HG03521 (cell line): ENCODE measurements at regions not wholly inside any gene's neighbourhood (a gene's known extent, or its start where the extent isn't known, plus 50 kb on each side); places are given as distances from the start of the nearest gene placed in this dataset.

Source experiments
- ATAC-seq: cut with Tn5 transposase; IDR thresholded peaks from one replicate; pipeline ENCODE4 v1.9.1; 2021; ENCODE audit warnings: mild to moderate bottlenecking, moderate library complexity; ENCODE audit not compliant: unreplicated experiment

DNA sequence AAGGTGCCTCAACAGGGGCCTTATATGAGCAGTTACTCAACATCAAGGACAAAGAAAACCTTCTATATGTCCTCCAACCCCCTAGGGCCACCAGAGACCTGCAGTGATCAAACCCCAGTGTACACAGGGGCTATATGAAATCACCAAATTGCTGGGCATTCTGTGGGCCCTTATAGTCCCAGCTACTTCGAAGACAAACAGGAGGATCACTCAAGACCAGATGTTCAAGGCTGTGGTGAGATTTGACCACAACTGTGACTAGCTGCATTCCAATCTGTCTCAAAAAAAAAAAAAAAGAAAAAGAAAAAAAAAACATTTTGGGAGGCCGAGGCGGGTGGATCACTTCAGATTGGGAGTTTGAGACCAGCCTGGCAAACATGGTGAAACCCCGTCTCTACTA, 51.0 kb upstream of the PRB2 start:
- no peak for ATAC-seq

DNA sequence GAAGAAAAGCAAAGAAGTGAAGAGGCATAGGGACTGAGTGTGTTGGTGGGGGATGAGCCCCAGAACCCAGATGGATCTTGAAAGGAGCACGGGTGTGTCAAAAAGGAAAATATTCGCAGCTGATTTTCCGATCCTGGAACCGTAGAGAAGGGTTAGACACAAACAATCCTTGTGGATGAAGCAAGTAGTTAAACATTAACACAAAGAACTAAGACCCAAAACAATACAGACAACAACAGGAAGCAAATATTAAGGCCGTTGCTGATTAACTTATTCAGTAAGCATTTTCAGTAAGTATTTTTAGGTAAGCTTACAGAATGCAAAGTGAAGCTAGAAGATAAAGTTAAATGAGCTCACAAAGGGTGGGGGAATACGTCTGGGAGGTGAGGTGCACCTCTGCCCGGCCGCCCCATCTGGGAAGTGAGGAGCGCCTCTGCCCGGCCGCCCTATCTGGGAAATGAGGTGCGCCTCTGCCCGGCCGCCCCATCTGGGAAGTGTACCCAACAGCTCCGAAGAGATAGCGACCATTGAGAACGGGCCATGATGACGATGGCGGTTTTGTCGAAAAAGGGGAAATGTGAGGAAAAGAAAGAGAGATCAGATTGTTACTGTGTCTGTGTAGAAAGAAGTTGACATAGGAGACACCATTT, 62.8 kb upstream of the PRB2 start:
- no peak for ATAC-seq

DNA sequence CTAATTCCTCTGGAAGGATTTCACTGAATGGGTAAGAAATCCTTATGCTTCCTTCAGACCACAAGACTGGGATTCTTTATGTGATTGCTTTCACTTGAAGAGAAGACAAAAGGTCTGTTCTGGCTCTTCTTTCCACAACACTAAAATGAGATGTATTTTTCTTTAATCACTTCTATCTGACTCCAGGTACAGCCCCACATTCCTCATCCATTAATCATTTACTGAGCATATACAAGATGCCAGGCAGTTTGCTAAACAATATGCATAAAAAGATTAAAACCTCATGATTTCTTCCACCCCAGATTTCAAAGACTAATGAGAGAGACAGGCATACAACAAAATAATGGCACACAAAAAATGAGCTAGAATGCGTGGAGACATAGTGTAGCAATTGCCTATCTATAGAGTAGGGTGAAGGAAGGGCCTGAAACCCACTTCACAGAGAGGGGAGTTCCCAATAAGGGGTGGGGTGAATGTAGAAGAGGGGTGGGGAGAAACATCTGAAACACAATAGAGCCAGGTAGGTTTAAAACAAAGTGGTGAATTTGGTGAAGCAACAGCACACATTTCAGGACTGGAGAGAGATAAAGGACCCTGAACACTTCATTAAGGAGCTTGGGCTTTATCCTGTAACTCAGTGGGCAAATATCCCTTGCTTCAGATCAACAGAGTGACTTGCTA, 65.1 kb upstream of the PRB2 start:
- ATAC-seq, result no peak

DNA sequence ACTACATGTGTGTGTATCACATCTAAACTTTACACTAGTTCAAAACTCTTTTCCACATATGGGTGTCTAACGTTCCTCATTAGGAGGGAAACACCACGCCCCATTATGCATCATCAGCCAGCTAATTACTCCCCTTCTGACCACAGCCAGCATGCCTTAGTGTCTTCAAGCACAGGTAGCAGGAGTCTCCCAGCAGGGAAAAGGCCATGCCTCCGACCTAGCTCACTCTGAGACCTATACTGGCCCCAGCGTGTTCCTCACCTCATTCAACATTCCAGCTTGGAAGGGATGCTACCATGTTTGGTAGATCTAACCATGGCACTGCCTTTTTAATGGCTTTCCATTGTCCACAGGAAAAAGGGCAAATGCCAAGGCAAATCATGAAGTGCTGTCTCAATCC, 66.1 kb upstream of the PRB2 start:
- no peak for ATAC-seq

DNA sequence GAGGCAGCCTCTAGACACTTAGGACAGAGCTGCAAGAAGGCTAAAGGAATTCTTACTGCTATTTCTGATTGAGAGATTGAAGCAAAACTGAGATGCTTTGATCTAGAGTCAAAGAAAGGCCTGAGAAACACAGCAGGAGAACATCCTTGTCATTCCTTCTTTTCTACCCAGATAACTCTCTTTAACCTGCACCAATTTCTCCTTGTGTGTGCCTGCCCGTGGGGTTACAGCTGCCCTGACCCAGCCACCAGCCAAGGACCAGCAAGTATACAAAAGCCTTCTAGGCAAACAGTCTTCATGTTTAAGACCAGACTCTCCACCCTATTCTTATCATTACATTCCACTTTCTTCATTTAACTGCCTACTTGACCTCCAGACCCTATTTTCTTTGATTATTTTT, 81.7 kb upstream of the PRB2 start:
- ATAC-seq, result no peak

DNA sequence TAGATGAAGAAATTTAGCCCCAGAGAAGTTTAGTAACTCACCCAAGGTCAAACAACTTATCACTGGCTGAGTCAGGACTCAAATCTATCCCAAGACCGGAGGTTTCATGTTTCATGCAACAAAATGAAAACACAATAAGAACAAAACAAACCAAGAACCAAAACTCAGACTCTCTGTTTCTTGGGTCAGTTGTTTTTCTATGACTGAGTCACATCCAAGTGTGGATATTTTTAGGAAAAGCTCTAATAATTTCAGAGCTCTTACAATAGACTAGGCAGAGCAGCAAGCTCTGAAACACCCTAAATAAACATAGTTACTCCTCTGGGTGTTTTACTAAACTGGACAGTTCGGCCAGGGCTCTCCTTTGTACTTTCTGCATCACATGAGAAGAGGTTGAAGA, 87.6 kb upstream of the PRB2 start:
- ATAC-seq, result no peak

DNA sequence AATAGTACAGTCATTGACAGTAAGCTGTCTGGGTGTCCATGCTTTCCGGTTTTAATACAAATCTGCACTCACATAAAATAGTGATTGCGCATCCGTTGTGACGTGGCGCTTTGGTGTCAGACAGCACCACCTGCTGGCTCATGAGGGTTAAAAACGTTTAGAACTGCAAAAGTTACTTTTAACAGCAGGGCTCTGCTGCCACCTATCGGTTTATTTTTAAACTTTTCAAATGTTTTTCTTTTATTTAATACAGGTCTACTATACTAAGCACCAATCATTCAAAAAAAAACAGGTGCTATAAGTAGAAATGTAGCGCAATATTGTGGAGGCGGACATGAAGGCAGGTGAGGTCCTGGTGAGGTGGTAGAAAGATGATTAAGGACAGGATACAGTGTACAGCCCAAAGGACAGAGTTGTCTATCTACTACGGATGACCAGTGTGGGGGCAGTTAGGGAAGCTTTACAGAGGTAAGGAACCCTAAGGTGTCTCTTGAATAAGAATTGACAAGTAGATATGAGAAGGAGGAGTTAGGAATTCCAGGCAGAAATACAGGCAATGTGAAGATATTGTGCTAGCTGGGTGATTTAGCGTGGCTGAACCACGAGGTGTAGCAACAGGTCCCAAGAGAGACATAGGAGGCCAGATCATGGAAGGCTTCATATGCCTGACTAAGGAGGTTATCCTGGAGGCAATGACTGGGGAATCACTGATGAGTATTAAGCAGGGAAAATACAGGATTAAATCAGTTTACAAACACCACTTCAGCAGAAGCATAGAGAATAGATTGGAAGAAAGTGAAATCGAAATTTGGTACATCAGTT, 91.5 kb upstream of the PRB2 start:
- peak; percentile 61 for ATAC-seq

DNA sequence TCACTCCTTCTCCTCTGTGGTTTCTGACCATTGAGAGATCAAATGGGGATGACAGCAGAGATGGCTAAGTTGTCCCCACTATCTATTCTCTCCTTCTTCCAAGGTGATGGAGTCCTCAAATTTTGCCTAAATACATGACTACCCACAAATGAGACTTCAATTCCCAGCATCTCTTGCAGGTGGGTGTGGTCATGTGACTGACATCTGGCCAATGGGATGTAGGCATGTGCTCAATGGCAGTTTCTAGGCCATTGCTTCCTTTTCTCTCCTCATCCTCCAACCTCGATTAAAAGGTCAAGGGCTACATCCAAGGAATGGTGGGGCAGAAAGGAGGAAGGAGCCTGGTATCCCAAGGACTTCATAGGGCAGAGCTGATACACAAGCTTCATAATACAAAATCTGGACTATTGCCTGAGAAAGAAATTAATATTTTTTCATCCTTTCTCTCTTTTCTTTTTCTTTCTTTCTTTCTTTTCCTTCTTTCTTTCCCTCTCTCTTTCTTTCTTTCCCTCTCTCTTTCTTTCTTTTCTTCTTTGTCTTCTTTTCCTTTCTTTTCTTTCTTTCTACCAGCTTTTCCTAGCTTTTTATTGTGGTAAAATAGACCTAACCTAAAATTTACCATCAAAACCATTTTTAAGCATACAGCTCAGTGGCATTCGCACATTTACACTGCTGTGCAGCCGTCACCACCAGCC, 100.9 kb upstream of the PRB2 start:
- no peak for ATAC-seq

DNA sequence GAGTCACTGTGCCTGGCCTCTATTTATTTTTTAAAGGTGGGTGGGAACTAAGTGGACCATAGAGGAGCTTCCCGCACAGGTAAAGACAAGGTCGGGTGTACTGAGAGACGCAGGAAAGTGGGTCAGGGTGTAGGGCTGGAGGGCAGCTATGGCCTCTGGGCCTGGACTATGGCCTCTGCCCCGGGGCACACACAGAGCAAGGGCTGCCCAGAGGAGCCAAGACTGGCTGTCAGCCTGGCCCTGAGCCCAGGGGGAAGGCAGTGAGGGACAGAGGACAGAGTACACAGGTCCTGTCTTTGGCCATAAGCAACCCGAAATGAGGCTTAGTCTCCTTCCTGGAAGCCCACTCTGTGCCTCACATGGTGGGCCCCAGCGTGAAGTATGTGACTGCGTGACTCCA, 102.1 kb upstream of the PRB2 start:
- no peak for ATAC-seq

DNA sequence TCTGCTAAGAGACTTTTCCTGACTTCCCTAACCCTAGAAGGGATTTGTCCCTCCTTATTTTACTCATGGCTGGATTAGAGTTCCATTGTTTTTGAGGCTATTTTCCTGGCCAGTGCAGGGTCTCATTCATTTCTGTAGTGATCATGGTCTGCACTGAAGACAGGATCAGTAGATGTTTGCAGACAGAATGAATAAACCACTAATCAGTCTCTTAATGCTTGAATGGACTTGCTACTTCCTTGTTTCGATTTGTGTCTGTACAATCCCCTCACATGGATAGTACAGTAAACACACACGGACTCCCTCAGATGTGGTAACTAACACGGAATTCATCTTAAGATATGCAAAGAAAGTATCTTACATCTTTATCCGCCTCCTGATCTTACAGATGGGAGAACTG, 102.6 kb upstream of the PRB2 start:
- peak; percentile 34 for ATAC-seq

DNA sequence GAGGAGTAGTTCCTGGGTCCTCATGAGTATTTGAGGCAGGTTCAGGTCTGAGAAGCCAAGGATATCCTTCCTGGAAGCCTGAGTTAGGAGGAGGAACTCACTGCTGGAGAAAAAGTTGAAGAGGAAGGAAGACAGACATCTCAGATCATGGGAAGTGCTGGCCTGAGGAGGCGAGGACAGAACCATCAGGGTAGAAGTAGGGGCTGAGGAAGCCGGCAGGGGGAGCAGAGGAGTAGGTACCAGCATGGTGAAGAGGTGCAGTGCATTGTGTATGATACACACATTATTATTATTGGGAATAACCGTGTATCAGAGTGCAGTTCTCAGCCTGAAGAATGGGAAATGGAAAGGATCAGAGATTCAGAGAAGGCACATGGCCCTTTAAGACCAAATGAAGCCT, 103.2 kb upstream of the PRB2 start:
- peak; percentile 49 for ATAC-seq

DNA sequence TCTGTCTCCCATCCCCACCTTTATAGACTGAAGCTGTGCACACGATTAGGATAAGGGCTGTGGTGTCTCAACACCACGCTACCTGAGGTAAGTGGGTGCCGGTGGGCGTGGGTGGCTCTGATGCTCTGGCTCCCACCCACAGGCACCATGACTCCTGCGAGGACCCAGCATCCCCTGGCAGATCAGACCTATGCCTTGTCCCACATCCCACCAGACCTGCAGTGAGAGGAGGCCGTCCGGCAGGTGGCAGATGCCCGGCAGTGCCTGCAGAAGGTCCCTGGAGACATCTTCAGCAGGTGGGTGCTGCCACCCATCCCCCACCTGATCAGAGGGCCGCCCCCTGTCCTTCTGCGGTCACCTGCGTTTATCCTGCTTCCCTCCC, 104.4 kb upstream of the PRB2 start:
- ATAC-seq, result no peak

DNA sequence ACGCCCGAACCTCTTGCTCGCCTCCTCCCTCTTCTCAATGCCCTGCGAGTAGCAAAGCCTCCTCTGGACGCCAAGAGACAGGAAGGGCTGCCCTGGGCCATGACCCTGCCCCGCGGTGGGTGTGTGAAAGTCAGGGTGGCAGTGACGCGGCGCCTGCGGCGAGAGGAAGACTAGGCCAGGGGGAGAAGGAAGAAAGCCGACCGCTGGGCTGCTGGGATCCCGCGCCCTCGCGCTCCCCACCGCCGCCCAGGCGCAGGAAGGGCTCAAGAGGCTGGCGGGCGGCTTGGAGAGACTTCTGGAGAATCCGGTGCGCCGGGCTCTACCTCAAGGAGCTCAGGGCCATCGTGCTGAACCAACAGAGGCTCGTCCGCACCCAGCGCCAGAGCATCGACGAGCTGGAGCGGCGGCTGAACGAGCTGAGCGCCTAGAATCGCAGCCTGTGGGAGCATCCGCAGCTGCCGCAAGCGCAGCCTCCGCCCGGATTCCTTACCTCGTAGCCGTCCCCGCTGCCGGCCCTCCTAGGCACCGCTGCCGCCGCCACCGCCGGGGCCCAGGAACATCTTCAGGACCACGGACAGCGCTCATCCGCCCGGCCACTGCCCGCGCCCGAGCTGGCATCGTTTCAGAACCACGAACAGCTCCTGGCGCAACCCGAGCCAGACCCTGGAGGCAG, 105.0 kb upstream of the PRB2 start:
- ATAC-seq, result no peak

DNA sequence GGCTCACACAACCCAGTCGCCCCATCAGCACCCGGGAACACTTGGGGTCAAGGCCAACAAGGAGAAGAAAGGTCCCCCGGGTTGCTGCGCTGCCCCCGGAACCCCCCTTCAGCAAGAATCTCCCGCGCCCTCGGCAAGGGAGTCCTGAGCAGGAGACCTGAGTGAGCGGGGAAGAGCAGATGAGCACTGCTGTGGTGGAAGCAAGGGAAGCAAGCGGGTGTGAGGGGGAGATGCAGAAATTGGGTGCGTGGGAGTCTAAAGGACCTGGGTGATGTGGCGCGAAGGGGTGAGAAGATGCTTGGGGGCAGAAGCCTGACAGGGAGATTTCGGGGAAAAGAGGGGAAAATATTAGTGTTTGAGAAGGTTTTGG, 105.5 kb upstream of the PRB2 start:
- ATAC-seq, result no peak

DNA sequence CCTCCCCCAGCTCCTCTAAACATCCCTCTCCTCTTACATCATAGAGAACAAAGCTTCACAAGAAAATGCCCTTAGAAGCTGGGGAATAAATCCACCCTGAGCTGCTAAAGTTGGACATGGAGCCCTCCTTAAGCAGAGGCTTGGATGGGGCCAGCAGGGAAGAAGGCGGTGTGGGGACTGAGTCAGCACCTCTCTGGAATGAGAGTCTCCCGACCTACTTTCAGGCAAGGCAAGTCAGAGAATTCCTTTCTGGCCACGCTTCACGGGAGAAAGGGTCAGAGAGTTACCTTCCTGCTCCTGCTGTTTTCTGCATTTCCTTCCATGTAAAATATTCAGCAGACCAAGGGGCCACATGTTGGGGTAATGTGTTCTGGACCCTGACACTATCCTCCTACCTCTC, 113.3 kb upstream of the PRB2 start:
- no peak for ATAC-seq

DNA sequence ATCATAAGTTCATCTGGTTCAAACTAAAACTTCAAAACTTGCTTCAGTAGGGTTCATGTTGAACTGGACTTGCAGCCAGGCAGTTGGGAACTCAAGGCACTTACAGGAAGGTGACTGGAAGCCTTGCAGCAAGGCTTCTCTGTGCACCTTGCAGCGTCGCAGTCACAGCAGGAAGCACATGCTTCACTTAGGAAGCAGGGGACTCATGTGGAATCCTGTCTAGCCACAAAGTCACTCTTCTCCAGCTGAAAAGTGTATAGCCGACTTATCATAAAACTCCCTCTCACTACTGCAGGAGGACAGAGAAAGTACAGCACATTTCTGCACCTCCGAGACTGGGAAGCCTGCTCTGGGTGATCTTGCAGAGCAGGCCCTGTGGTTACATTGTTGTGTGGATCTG, 114.0 kb upstream of the PRB2 start:
- no peak for ATAC-seq

DNA sequence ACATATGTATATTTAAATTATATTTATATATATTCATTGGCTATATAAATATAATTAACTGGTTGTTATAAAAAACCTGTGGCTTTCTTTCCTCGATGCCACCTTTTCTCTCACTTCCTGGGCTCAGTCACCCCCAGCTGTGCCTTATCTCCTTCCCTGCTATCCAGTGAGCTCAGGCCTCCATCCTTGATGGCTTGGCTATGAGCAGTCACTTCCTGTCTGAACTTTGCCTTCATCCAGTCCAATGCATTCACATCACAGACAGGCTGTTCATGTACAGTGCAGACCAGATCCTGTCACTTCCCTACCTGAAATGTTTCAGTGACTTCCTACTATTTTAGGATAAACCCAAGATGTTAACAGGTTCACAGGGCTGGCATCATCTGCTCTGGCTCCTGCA, 115.3 kb upstream of the PRB2 start:
- no peak for ATAC-seq

DNA sequence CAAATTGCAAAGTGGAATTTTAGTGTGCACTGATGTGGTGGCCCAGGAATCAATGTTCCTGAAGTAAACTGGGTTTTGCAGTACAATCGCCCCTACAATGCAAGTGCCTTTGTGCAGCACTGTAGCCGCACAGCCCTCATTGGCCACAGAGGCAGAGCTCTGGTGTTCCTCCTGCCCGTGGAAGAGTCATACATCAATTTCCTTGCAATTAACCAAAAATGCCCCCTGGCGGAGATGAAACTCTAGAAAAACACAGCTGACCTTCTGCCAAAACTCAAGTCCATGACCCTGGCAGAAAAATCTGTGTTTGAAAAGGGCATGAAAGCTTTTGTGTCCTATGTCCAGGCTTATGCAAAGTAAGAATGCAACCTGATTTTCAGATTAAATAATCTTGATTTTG, 117.9 kb upstream of the PRB2 start:
- ATAC-seq, result no peak

DNA sequence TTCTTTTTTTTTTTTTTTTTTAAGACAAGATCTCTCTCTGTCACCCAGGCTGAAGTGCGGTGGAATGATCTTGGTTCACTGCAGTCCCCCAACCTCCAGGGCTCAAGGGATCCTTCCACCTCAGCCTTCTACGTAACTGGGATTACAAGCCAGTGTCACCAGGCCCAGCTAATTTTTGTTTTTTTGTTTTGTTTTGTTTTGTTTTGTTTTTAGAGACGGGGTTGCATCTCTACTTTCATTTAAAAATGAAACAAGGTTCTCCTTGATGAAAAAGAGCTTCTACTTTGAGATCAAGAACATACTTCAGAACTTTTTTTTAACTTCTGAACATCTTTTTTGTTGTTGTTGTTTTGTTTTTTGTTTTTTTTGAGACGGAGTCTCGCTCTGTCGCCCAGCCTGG, 121.7 kb upstream of the PRB2 start:
- ATAC-seq, result no peak

DNA sequence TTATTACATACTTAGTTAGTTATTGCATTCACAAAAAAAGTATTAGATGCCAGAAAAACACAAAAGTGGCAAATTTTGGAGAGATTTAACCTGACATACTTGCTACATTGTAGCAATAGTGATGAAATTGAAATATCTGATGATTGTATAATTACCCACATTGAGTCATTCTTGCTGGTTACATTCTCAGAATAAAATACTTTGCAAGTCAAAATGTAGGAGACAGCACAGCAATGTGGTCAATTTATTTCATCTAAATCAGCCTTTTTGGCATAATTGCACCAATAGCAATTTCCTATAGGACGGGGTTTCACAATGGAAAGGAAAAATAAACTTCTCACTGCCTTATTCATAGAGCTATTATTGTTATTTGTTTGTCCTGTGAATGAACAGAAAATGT, 125.0 kb upstream of the ETV6 start:
- no peak for ATAC-seq

DNA sequence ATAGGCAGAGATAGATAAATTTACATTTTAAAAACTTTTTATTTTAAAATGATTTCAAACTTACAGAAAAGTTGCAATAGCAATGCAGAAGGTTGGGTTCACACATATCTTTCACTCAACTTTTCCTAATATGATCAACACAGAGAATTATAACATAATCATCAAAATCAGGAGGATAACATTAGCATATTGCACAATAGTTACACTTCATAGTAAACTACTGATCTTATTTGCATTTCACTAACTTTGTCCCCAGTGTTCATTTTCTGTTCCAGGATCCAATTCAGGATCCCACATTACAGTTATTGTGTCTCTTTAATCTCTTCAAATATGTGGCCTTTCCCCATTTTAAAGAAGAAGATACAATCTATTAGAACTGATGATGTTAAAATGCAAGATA, 115.4 kb upstream of the ETV6 start:
- no peak for ATAC-seq
